Transverse colon (tissue), 4 donors: ENCODE measurements at regions not wholly inside any gene's neighbourhood (a gene's known extent, or its start where the extent isn't known, plus 50 kb on each side); places are given as distances from the start of the nearest gene placed in this dataset.

Source experiments
- EP300 ChIP-seq: sonication (generic); formaldehyde crosslinking; IDR thresholded peaks from one replicate; pipeline ENCODE4 v1.6.1; 2017; ENCODE audit warnings: antibody characterized with exemption, low read depth
- POLR2A ChIP-seq: fragments of 450-650 bp; IDR thresholded peaks from one replicate; pipeline ENCODE4 v1.6.1; 2016; ENCODE audit warnings: antibody characterized with exemption, mild to moderate bottlenecking, moderate library complexity
- POLR2AphosphoS5 ChIP-seq, 3 donors: sonication (generic); formaldehyde crosslinking; IDR thresholded peaks; one replicate each; pipeline ENCODE4 v1.6.1; 2016; ENCODE audit warnings: antibody characterized with exemption in 3 of 3
- TF ChIP-seq, protein P1 (sequence below), 5 experiments: fragments of 200-600 bp in 3 of 5; fragments of 450-650 bp in 2 of 5; sonication (generic) in 3 of 5; IDR thresholded peaks; 1 replicate in 2 of 5; 2 replicates in 3 of 5; pipeline ENCODE4 v1.5.1; 2016 to 2017; ENCODE audit warnings: antibody characterized with exemption in 5 of 5, inconsistent platforms in 3 of 5, mild to moderate bottlenecking in 2 of 5, moderate library complexity in 1 of 5

DNA sequence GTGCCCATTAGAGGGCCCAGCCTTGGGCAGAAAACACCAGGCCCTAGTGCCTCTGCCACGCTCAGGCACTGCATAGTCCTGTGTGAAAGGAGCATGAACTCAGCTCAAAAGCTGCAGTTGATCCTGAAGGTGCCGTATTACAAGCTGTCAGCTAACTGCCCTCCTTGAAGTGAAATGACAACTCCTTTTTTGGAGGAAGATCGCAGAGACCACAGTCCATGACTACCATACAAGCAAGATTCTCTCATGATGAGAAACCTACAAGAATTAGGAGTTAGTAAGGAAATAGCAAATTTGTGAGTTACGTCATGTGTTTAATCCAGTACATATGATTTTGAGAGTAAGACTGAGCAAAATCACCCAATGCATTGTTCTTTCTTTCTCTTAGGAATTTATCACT lies 513.9 kb upstream of the NR2F2 start:
- TF ChIP-seq, protein P1, sequence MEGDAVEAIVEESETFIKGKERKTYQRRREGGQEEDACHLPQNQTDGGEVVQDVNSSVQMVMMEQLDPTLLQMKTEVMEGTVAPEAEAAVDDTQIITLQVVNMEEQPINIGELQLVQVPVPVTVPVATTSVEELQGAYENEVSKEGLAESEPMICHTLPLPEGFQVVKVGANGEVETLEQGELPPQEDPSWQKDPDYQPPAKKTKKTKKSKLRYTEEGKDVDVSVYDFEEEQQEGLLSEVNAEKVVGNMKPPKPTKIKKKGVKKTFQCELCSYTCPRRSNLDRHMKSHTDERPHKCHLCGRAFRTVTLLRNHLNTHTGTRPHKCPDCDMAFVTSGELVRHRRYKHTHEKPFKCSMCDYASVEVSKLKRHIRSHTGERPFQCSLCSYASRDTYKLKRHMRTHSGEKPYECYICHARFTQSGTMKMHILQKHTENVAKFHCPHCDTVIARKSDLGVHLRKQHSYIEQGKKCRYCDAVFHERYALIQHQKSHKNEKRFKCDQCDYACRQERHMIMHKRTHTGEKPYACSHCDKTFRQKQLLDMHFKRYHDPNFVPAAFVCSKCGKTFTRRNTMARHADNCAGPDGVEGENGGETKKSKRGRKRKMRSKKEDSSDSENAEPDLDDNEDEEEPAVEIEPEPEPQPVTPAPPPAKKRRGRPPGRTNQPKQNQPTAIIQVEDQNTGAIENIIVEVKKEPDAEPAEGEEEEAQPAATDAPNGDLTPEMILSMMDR (IDR thresholded peaks at IDR 0.05), result no peak
- TF ChIP-seq POLR2AphosphoS5 (IDR thresholded peaks at IDR 0.05) (no peak), EP300 (no peak), POLR2A (no peak)
